ENCODE measurements at regions not wholly inside any gene's neighbourhood (a gene's known extent, or its start where the extent isn't known, plus 50 kb on each side); places are given as distances from the start of the nearest gene placed in this dataset.

GRCh38 chr20:1842281-1842680, 52.9 kb upstream of the SIRPA start:
- no peak for TF ChIP-seq EZH2 (IDR thresholded peaks at IDR 0.05; ENCODE audit: low read length)
- TF ChIP-seq, protein P1, sequence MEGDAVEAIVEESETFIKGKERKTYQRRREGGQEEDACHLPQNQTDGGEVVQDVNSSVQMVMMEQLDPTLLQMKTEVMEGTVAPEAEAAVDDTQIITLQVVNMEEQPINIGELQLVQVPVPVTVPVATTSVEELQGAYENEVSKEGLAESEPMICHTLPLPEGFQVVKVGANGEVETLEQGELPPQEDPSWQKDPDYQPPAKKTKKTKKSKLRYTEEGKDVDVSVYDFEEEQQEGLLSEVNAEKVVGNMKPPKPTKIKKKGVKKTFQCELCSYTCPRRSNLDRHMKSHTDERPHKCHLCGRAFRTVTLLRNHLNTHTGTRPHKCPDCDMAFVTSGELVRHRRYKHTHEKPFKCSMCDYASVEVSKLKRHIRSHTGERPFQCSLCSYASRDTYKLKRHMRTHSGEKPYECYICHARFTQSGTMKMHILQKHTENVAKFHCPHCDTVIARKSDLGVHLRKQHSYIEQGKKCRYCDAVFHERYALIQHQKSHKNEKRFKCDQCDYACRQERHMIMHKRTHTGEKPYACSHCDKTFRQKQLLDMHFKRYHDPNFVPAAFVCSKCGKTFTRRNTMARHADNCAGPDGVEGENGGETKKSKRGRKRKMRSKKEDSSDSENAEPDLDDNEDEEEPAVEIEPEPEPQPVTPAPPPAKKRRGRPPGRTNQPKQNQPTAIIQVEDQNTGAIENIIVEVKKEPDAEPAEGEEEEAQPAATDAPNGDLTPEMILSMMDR (optimal IDR thresholded peaks at IDR 0.05 in 1 of 3, IDR thresholded peaks at IDR 0.05 in 1 of 3, conservative IDR thresholded peaks at IDR 0.05 in 1 of 3; ENCODE audit: extremely low read depth in 1 of 3, insufficient read depth in 2 of 3, low read length in 3 of 3), result no peak
